ENCODE measurements at regions not wholly inside any gene's neighbourhood (a gene's known extent, or its start where the extent isn't known, plus 50 kb on each side); places are given as distances from the start of the nearest gene placed in this dataset.

DNA sequence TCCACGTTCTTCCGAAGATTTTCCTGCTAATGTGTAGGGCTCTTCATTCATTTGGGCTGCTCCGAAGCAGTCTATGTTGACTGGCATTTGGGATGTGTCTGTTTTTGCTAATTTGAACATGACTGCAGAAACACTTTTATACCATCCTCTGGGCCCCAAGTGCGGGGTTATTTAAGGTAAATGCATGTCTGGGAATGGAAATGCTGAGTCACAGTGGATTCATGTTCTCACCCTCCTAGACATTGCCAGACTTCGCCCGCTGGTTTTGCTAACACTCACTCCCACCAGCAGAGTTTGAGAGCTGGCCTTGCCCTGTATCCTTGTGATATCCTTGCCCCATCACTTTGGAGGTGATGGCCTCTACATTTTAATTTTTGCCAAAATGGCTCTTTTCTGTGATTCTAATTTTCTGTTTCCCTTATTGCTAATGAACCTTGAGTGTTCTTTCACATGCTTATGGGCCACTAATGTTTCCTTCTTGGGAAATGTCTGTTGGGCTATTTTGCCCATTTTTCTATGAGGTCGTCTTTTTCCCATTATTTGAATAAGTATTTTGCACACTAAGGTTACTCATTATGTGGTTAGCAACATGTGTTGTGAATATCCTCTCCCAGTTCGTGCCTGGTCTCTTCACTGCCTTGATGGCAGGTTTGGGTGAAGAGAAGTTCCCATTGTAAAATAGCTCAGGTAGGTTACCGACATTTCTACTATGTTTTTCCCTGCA lies 204.1 kb downstream of the GLI2 start:
- DNase-seq = no peak

DNA sequence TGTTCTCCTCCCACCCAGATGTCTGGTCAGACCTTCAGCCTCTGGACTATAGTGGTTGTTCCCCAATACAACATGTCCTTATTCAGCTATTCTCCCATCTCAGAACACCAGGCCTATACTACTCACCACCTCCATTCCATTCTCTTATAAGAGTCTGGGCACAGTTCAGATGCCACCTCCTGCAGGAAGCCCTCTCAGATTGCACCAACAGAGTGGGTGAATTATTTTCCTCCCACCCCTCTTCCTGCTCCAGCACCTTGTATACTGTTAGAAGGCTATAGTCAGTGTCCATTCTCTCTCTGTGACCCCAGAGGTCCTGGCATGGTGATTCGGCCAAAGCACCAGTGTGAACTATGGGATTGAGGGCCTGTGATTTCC lies 204.6 kb downstream of the GLI2 start:
- no peak for DNase-seq

DNA sequence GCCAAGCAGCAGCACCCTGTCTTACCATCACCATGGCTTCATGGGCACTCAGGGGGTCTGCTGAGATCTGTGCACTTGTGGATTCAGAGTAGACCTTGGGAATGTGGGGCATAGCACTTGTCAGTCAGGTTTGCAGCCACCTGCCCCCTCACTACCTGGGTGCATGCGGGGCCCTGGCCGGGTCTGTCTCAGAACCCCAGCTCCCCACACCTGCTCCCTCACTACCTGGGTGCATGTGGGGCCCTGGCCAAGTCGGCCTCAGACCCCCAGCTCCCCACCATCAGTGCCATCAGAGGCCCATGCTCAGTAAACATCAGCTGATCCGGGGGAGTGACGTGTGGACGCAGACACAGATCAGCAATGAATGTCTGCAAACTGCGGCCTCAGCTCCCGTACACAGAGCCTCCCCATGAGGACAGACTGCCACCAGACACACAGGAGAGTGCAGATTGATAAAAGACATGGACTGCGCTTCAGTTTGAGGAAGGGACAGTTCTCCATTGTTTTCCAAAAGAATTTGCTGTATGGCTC lies 205.1 kb downstream of the GLI2 start:
- DNase-seq = no peak

DNA sequence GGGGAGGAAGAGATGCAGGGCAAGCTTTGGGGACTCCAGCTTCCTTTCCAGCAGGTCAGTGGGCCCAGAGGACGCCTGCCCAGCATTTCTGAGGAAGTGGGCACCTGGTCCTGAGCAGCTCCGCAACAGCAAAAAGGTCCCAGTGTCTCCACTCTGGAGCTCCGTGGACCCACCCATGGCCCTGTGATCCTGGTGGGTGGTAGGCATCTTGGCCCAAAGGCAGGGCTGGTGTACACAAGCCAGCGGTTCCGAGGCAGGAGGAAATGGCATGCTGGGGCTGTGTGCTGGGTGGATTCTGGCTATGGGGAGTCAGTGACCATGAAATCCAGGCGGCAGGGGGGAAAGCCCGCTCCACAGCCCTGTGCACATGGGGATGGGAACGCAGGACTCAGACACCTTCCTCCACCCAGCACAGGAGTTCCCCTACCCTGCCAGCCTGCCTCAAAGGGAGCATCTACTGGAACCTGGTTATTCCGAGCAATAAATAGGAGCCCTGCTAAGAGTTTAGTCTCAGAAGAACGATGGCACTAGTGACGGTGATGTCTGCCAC lies 206.0 kb downstream of the GLI2 start:
- no peak for DNase-seq

DNA sequence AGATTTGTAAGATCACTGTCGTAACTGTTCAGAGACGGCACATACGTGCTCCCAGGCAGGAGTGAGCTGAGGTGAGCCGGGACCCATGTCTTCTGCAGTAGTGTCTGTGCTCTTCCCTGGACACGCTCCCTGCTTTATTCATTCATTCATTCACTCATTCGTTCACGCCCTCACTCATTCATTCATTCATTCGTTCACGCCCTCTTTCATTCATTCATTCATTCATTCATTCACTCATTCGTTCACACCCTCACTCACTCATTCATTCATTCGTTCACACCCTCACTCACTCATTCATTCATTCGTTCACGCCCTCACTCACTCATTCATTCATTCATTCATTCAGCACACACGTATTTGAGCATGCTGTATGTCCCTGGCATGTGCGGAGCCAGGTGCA lies 207.0 kb downstream of the GLI2 start:
- DNase-seq = no peak

DNA sequence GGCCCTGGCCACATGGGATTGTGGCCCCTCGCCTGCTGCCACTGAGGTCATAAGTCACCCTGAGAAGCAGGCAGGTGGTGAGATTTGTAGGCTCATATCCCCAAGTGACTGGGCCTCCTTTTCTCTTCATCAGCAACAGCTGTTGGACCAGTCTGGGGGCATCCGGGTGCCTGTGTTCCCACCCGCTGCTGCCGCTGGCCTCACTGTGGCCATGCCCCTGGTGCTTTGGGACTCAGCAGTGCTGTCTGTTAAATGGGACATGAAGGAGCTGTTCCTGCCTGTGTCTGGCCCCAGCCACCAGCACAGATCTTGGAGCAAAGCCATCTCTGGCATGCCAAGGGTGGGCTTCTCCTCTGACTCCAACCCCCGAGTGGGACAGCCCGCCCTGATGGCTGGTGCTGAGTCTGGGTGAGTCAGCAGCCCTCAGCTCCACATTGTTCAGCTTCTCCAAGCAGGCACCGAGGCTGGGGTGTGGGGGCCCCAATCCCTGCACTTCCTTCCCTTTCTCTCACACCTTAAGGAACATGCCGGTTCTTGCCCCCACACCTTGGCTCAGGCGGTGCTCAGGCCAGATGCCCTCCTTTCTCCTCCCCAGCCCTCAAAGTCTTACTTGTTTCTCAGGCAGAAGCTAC lies 207.9 kb downstream of the GLI2 start:
- no peak for DNase-seq

DNA sequence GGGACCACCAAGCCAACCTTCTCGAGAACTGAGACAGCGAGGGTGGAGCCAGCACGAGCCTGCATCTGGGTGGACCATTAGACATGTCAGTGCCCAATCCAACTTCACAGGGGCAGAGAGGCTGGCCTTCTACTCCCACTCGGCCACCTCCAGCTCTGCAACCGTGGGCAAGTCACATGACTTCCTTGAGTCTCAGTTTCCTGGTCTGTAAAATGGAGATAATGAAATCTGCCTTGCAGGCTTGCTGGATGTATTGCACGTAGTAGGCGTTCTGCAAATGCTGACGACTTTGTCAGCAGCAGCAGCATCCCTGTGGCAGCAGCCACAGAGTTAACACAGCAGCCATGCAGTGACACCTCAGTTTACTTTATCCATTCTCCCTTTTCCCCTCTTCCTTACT lies 208.9 kb downstream of the GLI2 start:
- DNase-seq = no peak

DNA sequence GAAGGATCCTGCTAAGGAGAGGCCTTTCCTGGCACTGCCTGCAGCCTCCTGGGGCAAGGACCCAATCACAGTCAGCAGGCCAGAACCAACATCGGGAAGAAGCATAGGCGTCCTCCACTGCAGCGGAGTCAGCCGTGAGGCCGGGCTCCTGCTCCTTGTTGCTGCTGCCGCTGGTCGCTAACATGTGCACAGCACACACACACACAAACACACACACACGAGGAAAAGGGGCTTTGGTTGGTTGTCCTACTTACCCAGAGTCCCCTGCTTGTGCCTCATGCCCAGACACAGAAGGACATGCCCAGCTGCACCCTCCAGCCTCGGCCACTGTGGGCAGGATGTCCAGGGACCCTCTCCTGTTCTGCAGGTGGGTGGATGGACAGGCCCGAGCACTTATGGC lies 209.4 kb downstream of the GLI2 start:
- no peak for DNase-seq

DNA sequence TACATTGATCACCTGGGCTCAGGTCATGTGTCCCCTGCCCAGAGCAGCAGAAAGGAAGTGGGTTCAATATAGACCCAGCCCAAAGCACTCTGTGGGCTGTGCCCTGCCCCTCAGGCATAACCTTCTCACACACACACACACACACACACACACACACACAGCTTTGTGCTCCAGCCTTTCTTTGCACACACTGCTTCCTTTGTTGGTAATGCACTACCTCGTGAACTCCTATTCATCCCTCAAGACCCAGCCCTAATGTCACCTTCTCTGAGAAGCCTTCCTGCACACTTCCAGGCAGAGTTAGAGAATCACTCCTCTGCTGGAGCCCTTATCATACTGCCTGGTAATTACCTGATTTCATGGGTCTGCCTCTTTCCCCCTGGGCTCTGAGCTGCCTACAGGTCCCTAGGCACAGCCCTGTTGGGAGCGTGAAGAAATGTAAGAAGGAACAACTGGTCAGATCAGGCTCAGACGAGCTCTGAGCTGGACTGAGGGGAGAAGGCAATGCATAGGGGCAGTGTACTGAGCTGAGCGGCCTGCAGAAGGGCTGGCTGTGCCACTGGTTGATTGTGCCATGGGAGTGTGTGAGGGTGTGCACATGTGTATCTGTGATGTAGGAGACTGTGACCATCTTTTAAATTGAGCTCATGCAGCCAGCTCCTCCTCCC lies 210.3 kb downstream of the GLI2 start:
- DNase-seq = no peak

DNA sequence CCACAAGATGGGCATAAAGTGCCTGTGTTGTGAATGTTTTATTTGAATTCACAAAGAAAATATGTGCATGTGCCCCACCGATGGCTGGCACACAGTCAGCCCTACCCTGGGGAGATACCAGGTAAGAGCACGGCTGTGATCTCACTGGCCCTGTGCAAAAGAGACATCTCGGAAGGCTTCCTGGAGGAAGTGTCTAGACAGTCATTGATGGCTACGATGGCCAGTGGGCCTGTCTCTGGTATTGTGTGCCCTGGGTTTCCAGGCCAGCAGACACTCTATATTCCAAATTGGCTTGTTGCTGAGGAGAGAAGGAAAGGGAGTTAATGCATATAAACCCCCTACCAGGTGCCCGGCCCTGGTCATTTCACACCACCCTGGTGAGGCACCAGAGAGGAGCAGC lies 211.7 kb downstream of the GLI2 start:
- DNase-seq = no peak

DNA sequence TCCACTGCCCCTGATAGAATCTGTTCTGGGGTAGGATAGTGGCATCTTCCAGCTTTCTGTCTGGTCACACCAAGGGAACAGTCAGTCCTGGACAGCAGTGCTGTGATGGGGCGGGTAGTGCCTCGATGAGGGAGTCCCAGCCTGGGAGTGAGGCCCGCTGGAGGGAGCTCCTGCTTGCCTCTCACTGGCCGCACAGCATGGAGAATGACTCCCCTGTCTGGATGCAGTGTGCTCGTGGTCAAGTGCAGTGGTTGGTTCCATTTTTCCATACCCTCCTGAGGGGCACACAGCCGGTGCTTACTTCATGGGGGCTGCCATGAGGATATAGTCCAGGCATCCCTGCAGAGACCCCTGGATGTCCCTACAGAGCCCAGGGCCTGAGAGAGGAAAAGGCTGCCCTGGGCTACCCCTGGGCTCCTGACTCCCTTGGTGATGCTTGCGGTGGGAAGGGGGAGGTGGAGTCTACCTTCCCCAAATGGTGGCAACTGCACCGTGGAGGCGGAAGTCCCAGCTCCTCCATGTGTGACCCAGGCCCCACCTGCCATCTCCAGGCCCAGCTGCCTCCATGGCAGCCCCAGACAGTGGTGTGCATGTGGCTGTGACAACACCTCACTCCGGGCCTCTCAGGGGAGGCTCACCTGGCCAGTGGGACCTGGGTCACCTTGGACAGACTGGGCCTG lies 212.5 kb downstream of the GLI2 start:
- DNase-seq = no peak

DNA sequence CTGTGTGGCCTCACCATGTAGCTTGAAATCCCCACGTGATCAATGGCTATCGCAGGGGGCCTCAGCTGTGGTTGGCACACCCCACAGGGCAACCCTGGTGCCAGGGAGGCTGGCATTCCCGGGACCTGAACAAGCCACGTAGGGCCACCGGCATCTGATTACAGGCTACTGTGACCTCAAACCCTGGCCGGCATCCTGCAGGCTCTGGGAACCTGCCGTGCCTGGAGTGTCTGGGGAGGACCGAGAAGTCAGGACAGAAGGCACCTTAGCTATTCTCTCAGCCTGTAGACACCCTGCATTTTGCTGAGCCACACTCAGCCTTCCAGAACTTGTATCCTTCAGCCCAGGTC lies 213.0 kb downstream of the GLI2 start:
- DNase-seq = no peak

DNA sequence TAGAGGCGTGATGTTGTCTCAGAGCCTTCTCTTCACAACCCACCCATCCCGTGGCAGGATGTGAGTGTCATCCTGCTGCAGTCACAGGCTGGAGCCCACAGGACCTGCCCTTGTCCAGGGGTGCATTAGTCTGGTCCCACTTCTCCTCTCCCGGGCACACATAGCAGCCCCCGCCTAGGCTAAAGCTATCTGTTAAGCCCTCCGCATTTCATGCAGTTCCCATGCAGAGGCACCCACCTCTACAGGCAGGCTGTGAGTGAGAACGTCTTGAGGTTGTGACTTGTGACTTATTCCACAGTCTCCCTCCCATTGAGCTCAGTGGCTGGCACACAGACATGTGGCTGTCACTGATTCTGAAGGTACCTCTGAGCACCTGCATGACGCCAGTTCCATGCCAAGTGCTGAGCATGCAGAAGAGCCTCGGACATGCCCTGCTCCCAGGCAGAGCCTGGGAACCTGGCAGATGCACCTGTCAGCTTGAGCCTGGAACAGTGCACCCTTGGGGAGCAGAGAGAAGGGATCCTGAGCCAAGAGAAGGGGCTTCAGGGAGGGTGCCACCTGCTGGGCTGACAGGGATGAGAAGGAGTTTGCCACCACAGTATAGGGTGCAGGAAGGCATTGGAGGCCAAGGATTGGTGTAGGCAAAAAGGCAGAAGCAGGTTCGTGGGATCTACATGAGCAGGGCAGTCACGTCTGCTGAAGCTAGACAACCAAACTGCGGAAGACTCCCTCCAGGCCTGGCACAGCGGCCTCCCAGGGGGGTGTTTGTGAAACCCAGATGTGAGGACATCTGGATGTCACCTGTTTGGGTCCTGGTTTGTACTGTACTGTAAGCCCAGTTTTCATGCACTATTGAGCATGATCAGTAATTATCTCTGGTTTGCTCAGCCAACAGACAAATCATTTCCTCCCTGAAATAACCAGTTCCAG lies 213.6 kb downstream of the GLI2 start:
- peak; percentile 79 for DNase-seq

DNA sequence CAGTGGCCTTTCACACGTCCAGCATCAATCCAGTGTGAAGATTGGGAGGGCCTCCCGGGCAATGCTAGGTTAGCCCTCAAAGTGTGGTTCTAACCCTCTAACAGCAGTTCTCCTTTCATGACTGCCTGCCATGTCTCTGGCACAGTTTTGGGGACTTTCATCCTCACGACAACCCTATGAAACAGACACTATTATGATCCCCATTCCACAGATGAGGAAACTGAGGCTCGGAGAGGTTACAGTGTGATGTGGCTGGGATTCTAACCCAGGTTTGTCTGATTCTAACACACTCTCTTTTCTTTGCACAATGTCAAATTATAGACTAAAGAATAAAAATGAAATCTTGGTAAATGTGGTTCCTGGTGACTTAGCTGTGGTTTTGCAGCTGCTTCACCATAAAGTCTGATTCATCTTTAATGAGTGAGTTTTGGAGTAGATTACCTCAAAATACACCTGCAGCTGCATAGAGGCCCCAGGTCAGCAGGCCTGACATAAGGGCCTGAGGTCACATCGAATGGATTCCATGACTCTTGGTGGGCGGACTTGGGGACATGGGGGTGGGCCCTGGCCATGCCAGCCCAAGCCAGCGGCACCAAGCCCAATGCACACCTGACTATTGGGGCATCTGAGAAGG lies 214.4 kb downstream of the GLI2 start:
- no peak for DNase-seq

DNA sequence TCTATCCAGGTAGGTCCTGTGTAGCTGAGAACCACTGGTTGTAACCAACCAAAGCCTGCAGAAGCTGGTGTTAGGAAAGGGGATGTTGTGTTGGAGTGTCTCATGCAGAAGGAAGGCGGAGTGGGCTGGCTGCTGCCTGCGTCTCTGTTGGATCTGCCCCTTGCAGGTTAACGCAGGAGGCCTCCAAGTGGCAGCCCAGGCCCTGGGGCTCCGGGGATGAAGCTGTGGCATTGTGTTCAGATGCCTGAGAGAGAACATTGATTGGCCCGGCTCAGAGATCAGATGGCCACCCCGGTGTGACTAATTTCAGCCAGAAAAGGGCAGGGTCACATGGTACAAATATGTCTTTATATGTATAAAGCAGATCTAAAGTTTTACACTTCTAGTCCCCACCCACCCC lies 216.0 kb downstream of the GLI2 start:
- DNase-seq = no peak

DNA sequence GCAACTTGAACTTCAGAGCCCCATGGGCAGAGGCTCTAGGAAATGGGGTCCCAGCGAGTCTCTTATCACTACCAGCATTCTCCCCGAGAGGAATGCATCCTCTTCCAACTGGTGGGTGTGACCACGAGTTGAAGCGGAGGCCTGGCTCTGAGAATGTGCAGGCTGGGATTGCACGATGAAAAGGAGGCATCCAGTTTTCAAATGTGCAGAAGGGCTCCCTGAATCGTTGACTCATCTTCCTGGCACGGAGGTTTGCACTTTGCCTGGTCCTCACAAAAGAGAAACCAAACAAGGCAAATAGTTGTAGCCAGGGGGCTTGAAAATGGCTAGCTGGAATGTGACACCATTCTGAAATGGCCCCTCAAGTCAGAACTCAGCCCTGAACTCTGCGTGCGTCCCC lies 216.7 kb downstream of the GLI2 start:
- DNase-seq = no peak

DNA sequence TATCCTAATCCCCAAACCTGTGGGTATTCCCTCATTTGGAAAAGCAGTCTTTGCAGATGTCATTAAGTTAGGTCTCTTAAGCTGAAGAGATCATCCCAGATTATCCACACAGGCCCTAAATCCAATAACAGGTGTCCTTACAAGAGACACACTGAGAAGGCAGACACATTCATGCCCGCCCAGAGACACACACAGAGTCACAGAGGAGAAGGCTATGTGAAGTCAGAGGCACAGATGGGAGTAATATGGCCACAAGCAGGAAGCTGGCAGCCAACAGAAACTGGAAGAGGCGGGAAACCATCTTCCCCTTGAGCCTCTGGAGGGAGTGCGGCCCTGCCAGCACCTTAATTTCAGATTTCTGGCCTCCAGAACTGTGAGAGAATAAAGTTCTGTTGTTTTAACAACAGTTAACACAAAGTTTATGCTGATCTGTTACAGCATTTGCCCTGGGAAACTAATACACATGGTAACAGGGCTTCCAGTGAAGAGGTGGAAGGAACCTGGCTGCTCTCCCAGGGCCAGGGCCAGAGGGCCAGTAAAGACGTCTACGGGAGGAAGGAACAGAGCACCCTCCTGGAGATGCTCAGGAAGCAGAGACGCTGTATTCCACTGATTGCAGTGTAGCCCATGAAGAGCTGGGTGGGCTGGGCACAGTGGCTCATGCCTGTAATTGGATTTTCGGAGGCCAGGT lies 217.5 kb downstream of the GLI2 start:
- no peak for DNase-seq

DNA sequence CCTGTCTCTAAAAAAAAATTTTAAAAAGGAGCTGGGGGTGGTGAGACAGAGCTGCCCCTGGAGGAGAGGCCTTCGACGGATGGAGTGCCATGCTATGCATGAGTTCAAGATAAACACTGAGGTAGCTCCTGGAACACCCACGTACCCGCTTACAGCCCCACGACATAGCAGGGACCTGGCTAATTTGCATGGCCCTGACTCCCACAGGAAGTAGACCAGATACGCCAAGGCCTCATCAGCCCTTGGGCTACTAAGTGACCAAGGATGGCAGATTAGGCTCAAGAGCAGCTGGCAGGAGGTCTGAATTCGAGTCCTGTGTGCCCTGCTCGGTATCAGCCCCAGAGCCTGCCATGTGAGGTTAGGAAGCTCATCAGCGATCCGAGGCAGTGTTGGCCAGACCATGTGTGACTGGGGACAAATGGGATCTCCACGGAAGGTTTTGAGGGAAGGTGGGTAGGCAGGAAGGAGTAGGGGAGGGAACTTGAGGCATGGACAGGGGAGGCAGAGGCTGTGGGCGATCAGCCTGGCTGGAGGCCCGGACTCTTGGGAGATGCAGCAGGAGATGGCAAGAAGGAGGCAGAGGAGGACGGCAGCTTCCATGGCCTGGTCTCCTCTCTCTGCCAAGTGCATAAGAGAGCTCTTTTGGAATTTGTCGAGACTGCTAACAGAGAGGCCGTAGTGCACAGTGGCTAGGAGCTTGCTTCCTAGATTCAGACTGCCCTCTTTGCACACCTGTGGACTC lies 218.3 kb downstream of the GLI2 start:
- DNase-seq = no peak

DNA sequence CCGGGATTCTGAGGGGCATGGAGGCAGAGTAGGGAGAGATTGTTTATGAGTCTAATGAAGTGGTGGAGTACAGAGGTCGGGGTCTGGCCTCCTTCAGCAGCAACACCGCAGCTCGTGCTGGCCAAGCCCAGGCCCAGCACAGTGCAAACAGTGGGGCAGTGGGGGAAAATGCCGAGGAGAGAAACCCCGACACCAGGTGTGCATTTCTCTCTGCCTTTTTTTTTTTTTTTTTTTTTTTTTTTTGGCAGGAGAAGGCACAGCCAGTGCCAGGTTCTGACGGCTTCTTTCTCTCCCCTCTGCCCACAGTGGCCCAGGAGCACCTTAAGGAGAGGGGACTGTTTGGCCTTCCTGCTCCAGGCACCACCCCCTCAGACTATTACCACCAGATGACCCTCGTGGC lies 219.3 kb downstream of the GLI2 start:
- DNase-seq = no peak

DNA sequence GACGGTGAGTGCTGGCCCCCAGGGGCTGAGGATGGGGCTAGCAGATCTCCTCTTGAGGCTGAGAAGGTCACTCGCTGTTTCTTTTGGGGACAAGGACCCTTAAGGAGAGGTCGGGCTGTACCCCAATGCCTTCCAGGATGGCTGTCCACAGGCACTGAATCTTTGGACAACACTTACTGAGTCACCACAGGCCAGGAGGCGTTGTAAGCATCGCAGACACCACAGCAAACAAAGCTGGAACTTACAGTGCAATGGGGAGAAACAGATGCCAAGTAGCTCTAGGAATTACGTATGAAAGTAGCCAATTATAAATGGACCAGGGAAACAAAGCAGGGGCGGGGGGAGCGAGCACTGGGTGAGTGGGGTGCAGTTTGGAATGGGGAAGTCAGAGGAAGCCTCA lies 219.8 kb downstream of the GLI2 start:
- DNase-seq = no peak

Data from 8988T (cell line).